Spinal cord (tissue), 9 donors: ENCODE measurements at regions not wholly inside any gene's neighbourhood (a gene's known extent, or its start where the extent isn't known, plus 50 kb on each side); places are given as distances from the start of the nearest gene placed in this dataset.

Experiments used
- DNase-seq, 6 donors: peaks; one replicate each; pipeline versions ENCODE4 v3.0.0 to v3.0.0-alpha.2; 2013 to 2015; ENCODE audit warnings: low spot score in 6 of 6, low read depth in 4 of 6
- H3K27ac ChIP-seq: one replicate; pipeline ENCODE4 v1.5.1; 2013; ENCODE audit warnings: low read depth, low read length, control low read depth
- H3K27me3 ChIP-seq: one replicate; pipeline ENCODE4 v1.6.1; 2013; ENCODE audit warnings: low read length; ENCODE audit not compliant: control insufficient read depth, insufficient read depth
- H3K36me3 ChIP-seq: one replicate; pipeline ENCODE4 v1.6.1; 2013; ENCODE audit warnings: low read length; ENCODE audit not compliant: control insufficient read depth, insufficient read depth
- H3K4me1 ChIP-seq: one replicate; pipeline ENCODE4 v1.6.1; 2013; ENCODE audit warnings: low read length; ENCODE audit not compliant: control insufficient read depth, insufficient read depth
- H3K4me3 ChIP-seq: one replicate; pipeline ENCODE4 v1.5.1; 2013; ENCODE audit warnings: low read depth, low read length, control low read depth
- H3K9me3 ChIP-seq: one replicate; pipeline ENCODE4 v1.6.1; 2013; ENCODE audit warnings: low read length; ENCODE audit not compliant: control insufficient read depth, insufficient read depth
- WGBS: methylation state at CpG from one replicate; pipeline ENCODE4 v1.1.5; 2013; ENCODE audit warnings: missing lambda C conversion rate; ENCODE audit not compliant: insufficient coverage; 5-methylcytosine and 5-hydroxymethylcytosine counted together
- donor health status: healthy.

- 86% methylated on average over 2 of the region's 3 CpGs for WGBS
- Histone ChIP-seq H3K27me3 (no peaks in the 10 kb centered on the region), H3K4me1 (no peaks in the 10 kb centered on the region), H3K27ac (no peak overlapping the region), H3K36me3 (no peaks in the 10 kb centered on the region), H3K9me3 (no peaks in the 10 kb centered on the region), H3K4me3 (no peak overlapping the region)
- DNase-seq, result peak in 1 of 6 donors; percentile 69
Measured at GRCh38 chr3:117103675-117104074, 394.1 kb downstream of the TUSC7 start.

GRCh38 chr3:117104381-117104780, 394.8 kb downstream of the TUSC7 start:
- H3K9me3 ChIP-seq, result no peaks in the 10 kb centered on the region
- no CpG with 5 or more reads among the region's 2 CpGs for WGBS

GRCh38 chr3:117104792-117105191, 395.2 kb downstream of the TUSC7 start:
- H3K4me3 ChIP-seq, result no peak overlapping the region
- H3K36me3 ChIP-seq, result no peaks in the 10 kb centered on the region
- WGBS, result 100% methylated on average over 1 of the region's 4 CpGs
- DNase-seq, result no peak
- no peaks in the 10 kb centered on the region for H3K4me1 ChIP-seq
- H3K27ac ChIP-seq, result no peak overlapping the region
- H3K9me3 ChIP-seq, result no peaks in the 10 kb centered on the region
- H3K27me3 ChIP-seq, result no peaks in the 10 kb centered on the region

More at GRCh38 chr3:117104381-117104780, 394.8 kb downstream of the TUSC7 start:
- no peak overlapping the region for H3K27ac ChIP-seq
- no peaks in the 10 kb centered on the region for H3K4me1 ChIP-seq
- H3K4me3 ChIP-seq, result no peak overlapping the region
- no peaks in the 10 kb centered on the region for H3K27me3 ChIP-seq
- no peaks in the 10 kb centered on the region for H3K36me3 ChIP-seq
- no peak for DNase-seq

- Histone ChIP-seq H3K27me3 (no peaks in the 10 kb centered on the region), H3K4me3 (no peak overlapping the region), H3K4me1 (no peaks in the 10 kb centered on the region), H3K9me3 (no peaks in the 10 kb centered on the region), H3K36me3 (no peaks in the 10 kb centered on the region), H3K27ac (no peak overlapping the region)
- no CpG with 5 or more reads among the region's 5 CpGs for WGBS
- peak in 1 of 6 donors; percentile 76 for DNase-seq
Measured at GRCh38 chr3:117105686-117106085, 396.1 kb downstream of the TUSC7 start.

GRCh38 chr3:117106396-117106795, 396.8 kb downstream of the TUSC7 start:
- WGBS, result no CpG with 5 or more reads among the region's 2 CpGs
- no peaks in the 10 kb centered on the region for H3K9me3 ChIP-seq

GRCh38 chr3:117107946-117108345, 398.4 kb downstream of the TUSC7 start:
- DNase-seq, result peak in 1 of 6 donors; percentile 20
- no peaks in the 10 kb centered on the region for H3K27me3 ChIP-seq
- H3K36me3 ChIP-seq, result no peaks in the 10 kb centered on the region
- H3K4me1 ChIP-seq, result no peaks in the 10 kb centered on the region
- H3K9me3 ChIP-seq, result no peaks in the 10 kb centered on the region
- no peak overlapping the region for H3K4me3 ChIP-seq
- H3K27ac ChIP-seq, result no peak overlapping the region
- 53% methylated on average over 2 of the region's 2 CpGs for WGBS

More at GRCh38 chr3:117106396-117106795, 396.8 kb downstream of the TUSC7 start:
- no peak overlapping the region for H3K4me3 ChIP-seq
- no peaks in the 10 kb centered on the region for H3K27me3 ChIP-seq
- DNase-seq, result peak in 1 of 6 donors; percentile 55
- no peaks in the 10 kb centered on the region for H3K36me3 ChIP-seq
- H3K27ac ChIP-seq, result no peak overlapping the region
- H3K4me1 ChIP-seq, result no peaks in the 10 kb centered on the region

GRCh38 chr3:117109178-117109577, 399.6 kb downstream of the TUSC7 start:
- Histone ChIP-seq H3K27ac (no peak overlapping the region), H3K27me3 (no peaks in the 10 kb centered on the region), H3K4me3 (no peak overlapping the region), H3K4me1 (no peaks in the 10 kb centered on the region), H3K36me3 (no peaks in the 10 kb centered on the region), H3K9me3 (no peaks in the 10 kb centered on the region)
- DNase-seq, result no peak
- 60% methylated on average over 1 of the region's 6 CpGs for WGBS

- Histone ChIP-seq H3K4me3 (no peak overlapping the region), H3K9me3 (no peaks in the 10 kb centered on the region), H3K27me3 (no peaks in the 10 kb centered on the region), H3K36me3 (no peaks in the 10 kb centered on the region), H3K4me1 (no peaks in the 10 kb centered on the region), H3K27ac (no peak overlapping the region)
- no peak for DNase-seq
- WGBS, result 86% methylated on average over 1 of the region's 5 CpGs
Measured at GRCh38 chr3:117114517-117115265, 405.1 kb downstream of the TUSC7 start.

- no peak overlapping the region for H3K27ac ChIP-seq
- no peaks in the 10 kb centered on the region for H3K36me3 ChIP-seq
- WGBS, result no CpG with 5 or more reads among the region's 2 CpGs
- H3K9me3 ChIP-seq, result no peaks in the 10 kb centered on the region
- no peaks in the 10 kb centered on the region for H3K27me3 ChIP-seq
- no peak for DNase-seq
- H3K4me3 ChIP-seq, result no peak overlapping the region
- no peaks in the 10 kb centered on the region for H3K4me1 ChIP-seq
Measured at GRCh38 chr3:117117188-117117936, 407.8 kb downstream of the TUSC7 start.

- 17% methylated on average over 1 of the region's 1 CpG for WGBS
- Histone ChIP-seq H3K4me1 (no peaks in the 10 kb centered on the region), H3K27ac (no peak overlapping the region), H3K36me3 (no peaks in the 10 kb centered on the region), H3K9me3 (no peaks in the 10 kb centered on the region), H3K4me3 (no peak overlapping the region), H3K27me3 (no peaks in the 10 kb centered on the region)
- peak in 2 of 6 donors; percentile 80 to 86 for DNase-seq
Measured at GRCh38 chr3:117118604-117119003, 409.0 kb downstream of the TUSC7 start.
